ENCODE measurements at regions not wholly inside any gene's neighbourhood (a gene's known extent, or its start where the extent isn't known, plus 50 kb on each side); places are given as distances from the start of the nearest gene placed in this dataset.

- no peak for DNase-seq (ENCODE audit: low read depth in 2 of 2)
Measured at GRCh38 chr20:52267418-52267817, 75.8 kb upstream of the ZFP64 start.

DNA sequence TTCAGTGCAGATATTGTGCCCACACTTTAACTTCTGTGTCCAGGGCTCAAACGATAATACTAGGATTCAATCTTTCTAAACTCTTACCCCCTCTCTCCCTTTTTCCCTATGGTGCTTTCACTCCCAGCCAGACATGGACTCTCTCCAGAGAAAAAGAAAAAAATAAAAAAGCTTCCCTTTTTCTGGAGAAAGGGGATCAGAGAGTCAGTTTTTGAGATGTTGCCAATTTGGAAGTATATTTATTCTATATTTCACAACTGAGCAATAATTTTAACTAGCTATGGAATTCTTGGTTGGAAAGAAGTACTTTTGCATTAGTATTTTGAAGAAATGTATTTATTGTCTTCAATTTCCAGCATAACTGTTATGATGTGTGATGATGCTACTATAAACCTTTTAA lies 72.2 kb upstream of the ZFP64 start:
- DNase-seq (ENCODE audit: low read depth in 2 of 2): no peak

DNA sequence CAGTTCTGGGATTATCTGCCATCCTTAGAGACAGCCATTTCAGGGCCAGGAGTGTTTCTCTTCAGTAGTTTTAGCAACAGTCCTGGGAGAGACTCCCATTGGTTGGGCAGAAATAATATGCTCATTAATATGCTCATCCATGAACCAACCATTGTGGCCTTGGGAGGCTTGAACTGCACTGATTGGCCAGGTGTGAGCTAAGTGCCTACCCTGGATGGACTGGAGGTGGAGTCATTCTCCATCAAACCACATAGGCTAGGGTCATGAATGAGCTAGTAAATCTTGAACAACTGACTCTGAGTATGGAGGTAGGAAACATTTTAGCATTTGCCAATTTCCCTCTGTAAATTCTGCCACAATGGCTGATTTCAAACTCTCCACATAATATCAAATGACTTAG lies 70.2 kb upstream of the ZFP64 start:
- no peak for DNase-seq (ENCODE audit: low read depth in 2 of 2)

DNA sequence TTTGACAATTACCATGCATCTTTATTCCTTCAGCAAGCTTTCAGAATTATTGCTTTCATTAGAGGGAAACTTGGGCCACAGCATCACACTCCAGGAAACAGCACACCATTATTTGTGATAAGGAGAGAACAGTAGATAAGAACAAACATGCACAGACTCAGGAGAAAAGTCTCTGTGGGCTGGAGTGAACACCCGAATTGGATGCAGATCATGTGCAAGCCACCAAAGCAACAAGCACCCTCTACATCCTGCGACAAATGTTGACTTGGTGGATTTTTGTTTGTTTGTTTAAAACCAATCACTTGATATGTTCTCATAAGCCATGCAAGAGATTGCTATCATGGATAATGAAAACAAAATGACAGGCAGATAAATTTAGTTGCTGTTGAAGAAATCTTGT lies 67.7 kb upstream of the ZFP64 start:
- DNase-seq (ENCODE audit: low read depth in 2 of 2): no peak

DNA sequence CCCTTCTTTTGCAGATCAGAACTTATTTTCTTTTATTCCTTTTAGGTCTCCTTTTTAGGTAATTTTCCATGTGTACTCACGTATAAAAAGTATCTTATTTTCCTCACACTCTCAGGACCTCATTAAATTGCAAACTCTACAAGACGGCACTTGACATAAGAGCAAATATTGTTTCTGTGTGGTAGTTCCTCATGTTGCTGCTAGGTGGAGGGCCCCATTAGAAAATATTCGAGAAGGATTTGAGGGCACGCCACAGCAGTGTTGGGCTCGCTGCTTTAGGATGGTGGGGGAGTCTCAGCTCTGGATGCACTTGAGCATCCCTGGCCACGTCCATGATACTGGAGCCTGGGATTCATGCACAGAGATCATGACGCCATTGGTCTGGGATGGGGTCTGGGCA lies 64.9 kb upstream of the ZFP64 start:
- DNase-seq (ENCODE audit: low read depth in 2 of 2): no peak

GRCh38 chr20:52252664-52253063 lies 61.1 kb upstream of the ZFP64 start:
- DNase-seq (ENCODE audit: low read depth in 2 of 2): no peak

DNA sequence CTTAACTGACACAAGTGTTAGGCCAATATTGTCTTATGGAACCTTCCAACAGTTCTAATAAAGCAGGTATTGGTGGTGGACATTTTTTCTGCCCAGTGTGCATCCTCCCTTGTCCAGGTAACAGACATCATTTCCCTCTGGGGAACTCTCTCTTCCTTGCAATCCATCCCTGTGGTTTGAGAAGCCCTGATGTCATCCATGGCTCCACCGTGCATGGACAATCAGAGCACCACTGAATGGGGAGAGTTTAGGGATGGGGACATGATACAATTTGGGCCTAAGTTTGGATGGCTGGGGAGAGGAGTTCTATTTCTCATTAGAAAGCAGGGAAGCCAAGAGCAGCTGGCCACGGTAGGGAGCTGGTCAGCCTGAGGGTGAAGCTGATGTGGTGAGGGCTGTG lies 60.2 kb upstream of the ZFP64 start:
- DNase-seq (ENCODE audit: low read depth in 2 of 2): no peak

- DNase-seq (ENCODE audit: low read depth in 2 of 2): no peak
Measured at GRCh38 chr20:52251136-52251700, 59.6 kb upstream of the ZFP64 start.

DNA sequence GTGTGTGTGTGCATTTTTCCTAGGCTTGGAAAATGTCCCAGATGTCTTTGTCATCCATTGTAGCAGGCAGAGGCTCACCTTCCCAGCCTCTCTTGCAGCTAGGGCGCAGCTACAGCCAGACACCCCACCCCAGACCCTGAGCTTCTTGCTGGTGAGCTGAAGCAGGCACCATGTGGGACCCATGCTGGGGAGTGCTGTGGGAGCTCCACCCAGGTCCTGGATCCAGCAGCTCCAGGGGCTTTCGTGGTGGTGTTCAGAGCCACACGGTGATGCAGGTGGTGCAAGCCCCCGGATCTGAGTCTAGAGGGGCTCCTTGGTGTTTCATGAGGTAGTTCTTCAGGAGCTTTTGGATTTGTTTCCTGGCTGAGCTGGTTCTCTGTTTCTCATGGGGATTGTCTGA lies 56.0 kb upstream of the ZFP64 start:
- DNase-seq (ENCODE audit: low read depth in 2 of 2): no peak

DNA sequence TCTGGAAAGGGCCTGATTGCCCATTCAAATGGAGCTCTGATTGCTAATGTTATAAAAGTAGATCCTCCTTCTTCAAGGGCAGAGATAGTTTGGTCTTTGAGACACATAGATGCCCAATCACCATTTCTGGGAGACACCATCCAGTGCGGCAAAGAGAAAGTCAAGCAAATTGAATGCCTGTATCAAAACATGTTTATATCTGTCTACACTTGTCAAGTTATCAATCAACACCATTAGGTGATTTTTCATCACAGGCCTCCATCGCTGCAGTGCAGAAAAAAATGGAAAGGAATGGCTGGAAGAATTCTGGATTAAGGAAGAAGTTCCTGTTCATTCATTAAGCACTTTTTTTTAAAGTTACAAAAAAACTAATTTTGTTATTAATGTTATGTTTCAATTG lies 54.8 kb upstream of the ZFP64 start:
- DNase-seq (ENCODE audit: low read depth in 2 of 2): no peak

GRCh38 chr20:52244702-52245101 lies 53.1 kb upstream of the ZFP64 start:
- DNase-seq (ENCODE audit: low read depth in 2 of 2): no peak

DNA sequence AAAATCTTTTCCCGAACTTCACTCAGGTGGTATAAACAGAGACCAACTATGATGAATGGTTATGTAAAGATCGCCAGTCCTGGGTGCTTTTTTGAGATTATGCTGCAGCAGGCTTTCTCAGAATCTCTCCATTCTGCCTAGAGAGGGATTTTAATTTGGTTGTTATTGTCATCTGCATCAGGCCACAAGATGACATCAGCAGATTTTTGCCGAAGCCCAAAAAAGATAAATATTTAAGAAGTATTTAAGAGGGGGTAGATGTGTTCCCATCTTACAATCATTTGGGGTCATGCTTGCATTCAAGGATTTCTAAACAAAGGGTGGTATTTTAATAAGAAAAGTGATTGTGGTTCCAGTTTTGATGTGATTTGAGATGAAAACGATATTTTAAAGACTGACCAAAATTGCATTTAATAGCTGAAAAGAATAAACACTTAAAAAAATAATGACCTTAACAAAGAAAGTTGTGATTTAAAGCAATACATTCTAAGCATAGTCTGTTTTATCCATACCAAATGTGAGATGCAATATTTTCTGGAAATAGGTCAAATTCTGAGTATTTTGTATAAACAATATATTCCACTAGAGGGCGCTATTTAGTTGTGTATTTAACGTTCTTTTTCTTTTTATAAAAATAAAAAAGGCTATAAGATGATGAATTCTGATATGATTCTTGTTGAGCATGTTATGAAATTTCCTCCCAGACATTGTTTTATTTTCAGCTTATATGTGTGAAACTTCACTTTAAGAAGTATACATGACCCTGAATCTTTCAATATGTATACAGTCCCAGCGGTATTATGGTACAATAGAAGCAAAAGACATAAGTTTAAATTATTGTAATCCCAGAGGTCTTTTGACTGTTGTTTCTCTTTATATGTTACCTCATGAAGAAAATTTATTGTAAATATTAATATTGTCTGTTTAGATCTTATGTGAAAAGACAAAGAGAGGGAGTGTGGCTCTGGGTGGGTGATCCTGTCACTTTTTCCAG lies 51.0 kb upstream of the ZFP64 start:
- no peak for DNase-seq (ENCODE audit: low read depth in 2 of 2)

Data from stimulated activated CD8-positive, alpha-beta memory T cell treated with anti-CD3 and anti-CD28 coated beads, Interleukin-15, amount 100 ng/mL, for 48 hours (primary cell).